Fibroblast of skin of left biceps (primary cell): ENCODE measurements at regions not wholly inside any gene's neighbourhood (a gene's known extent, or its start where the extent isn't known, plus 50 kb on each side); places are given as distances from the start of the nearest gene placed in this dataset.

Experiments
- DNase-seq, 2 experiments: peaks; one replicate each; pipeline ENCODE4 v3.0.0-alpha.2; 2013; ENCODE audit warnings: low read depth in 2 of 2

GRCh38 chr15:47991357-47991756, 129.4 kb upstream of the SLC24A5 start:
- DNase-seq: no peak

- DNase-seq: no peak
Observed at GRCh38 chr15:47993051-47993450, 127.7 kb upstream of the SLC24A5 start.

DNA sequence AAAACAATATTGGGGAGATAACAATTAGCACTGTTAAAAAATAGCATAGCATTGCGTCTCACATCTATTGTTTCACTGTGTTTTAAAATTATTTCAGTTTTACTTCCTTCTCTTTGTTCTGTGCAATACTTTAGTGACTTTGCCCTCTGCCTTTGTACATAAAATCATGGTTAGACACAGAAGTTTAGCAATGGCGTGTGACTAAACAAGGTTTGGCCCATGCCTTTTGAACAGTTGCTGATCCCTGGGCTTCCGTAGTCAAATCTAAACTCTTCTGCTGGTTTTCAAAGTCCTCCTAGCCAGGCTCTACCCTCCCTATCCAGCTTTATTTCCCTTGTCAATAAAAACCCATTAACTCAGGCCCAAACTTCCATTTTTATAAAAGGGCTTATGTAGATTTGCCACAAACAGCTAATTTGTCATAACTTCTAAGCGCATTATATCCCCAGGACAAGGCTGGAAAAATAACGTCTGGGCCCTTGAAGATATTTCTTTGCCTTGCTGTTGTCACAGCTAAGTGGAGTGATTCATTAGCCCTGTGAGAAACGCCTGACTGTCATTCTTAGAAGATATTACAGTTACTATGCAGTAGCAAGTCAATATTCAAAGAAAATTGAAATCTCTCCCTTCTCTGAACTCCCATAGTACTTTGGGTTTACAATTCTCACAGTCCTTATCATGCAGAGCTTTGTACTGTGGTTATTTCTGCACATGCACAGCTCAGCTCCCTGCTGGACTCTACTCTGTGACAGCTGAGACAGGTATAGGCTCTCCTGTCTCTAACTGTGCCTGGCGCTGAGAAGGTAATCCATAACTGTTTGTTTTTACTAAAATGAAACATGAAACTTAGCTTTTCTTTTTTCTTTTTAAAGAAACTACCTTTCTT, 123.4 kb upstream of the SLC24A5 start:
- DNase-seq: no peak

DNA sequence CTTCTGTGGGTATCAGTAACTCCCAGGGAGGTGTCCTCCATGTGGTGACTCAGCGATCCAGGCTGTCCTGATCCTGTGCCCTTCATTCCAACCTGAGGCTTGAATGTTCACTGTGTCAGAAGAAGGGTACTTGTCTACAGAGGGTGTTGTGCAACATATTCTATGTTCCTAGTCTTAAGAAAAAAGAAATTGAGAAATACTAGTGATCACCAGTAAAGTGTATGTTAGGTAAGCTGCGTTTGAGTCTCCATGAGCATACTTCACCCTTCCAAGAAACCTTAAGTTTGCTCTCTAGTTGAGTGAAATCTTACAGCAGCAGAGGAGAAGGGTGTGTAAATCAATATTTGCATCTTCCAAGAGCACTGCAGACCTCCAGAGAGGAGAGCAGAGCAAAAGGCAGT, 122.2 kb upstream of the SLC24A5 start:
- DNase-seq: no peak

DNA sequence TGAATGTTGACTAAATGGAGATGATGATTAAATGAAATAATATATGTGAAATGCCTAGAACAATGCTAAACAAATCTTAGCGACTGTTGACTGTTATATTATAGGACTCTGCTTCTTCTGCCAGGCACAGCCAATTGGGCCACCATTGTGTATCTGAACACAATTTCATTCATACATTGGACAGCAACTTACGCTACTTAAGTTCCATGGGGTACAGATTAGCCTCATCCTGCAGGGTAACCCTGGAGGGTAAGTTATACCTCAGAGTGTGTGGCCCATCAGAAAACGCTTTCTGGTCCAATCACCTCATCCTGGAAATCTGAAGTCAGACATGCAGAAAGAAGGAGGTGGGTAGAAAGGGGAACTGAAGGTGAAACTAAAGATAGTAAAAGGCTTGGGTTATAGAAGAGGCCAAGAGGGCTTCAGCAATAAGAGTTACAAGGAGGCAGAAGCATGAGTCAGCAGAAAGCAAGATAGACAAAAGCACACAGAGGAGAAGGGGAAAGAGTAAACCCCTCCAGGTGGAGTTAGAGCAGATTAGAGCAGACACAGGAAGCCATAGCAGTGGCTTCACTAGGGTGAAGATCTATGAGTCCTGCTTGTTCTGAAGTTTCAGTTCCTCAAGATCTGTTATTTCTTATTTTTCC, 119.3 kb upstream of the SLC24A5 start:
- no peak for DNase-seq

- no peak for DNase-seq
Observed at GRCh38 chr15:48002767-48003166, 118.0 kb upstream of the SLC24A5 start.

DNA sequence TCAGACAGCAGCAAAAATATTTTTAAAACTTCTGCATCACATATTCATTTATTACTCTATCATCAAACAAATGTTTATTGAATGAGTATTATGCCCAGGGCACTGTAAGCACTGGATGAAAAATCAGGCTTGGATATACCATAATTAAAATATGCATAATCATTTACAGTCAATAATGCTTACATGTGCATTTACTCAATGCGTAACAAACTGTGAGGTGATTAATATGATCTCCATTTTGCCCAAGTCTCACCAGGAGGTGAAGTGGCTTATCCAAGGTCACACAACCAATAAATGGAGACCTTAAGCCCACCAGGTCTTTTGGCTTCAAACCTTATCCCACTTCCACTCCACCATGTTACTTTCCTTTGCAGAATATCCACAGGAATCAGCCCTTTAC, 117.3 kb upstream of the SLC24A5 start:
- DNase-seq: no peak

DNA sequence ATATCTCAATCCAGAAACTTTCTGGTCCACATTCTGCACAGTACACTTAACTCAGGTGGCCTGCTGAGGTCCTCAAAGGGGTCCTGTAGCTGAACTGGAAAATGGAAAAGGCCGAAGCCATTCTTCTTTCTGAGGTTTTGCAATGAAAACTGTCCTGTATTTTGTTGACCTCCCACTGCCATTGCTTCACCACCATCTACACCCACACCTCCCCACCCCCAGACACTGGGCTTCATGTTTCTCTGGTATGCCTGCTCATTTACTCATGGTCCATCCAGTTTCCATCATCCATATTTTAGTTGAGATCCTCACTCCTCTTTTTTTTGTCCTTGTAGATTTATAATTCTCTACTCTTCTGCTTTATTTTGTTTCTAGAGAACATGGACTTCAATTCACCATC, 115.7 kb upstream of the SLC24A5 start:
- DNase-seq: no peak

DNA sequence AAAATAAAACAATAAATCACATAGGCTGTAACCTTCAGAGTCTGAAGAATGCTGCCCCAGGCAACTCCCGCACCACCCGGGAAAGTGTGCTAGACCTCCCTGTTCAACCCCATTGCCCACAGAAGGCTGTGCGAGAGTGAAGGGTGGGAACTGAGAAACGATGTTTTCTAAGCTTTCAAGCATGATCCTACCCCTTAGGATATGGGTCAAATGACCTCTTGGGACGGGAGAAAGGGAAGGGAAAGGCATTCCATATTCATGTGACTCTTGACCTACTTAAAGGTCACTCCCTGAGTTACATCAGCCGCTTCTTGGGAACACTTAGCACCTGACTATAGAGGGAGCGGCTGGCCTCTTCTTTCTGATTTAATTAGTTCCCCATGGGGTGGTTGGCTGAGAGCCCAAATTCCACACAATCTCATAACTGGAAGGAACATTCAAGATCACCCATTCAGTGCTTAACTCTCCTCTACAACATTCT, 114.7 kb upstream of the SLC24A5 start:
- DNase-seq: peak; percentile 12 to 17

GRCh38 chr15:48010316-48010715, 110.5 kb upstream of the SLC24A5 start:
- DNase-seq: no peak

DNA sequence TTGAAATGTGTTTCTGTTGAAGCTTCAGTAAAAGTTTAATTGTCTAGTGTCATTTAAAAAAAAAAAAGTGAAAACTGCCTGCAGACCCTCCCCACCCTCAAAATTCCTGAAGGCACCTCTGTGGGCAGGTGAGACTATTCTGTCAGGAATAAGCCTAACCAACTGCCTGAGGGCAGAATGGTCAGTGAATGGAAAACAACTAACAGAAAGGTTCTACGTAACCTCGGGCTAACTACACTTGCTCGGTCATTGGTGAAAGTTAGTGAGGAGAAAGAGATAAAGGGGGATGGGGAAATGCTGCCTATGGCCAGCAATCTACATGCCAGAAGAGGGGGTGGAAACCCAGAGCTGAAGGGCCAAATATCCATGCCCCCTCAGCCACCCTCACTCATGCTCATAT, 108.6 kb upstream of the SLC24A5 start:
- DNase-seq: no peak

- DNase-seq: no peak
Observed at GRCh38 chr15:48016865-48017264, 103.9 kb upstream of the SLC24A5 start.

DNA sequence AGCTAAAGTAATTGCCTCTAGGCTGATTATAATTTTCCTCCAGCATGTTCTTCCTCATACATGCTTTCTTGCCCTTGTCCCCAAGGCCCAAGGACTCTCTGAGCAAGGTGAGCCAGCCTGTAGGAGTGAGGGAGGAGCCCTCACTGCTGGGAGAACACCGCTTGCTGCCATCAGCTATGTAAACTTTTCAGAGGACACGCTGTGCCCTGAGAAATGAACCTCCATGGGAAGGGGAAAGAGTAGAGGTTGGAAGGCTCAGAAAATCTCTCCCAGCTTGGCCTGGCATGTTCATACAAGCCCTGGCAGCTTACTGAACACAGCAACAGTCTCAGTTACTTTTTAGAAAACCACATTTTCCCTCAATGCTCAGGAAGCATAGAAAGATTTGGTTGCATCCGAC, 103.0 kb upstream of the SLC24A5 start:
- no peak for DNase-seq

DNA sequence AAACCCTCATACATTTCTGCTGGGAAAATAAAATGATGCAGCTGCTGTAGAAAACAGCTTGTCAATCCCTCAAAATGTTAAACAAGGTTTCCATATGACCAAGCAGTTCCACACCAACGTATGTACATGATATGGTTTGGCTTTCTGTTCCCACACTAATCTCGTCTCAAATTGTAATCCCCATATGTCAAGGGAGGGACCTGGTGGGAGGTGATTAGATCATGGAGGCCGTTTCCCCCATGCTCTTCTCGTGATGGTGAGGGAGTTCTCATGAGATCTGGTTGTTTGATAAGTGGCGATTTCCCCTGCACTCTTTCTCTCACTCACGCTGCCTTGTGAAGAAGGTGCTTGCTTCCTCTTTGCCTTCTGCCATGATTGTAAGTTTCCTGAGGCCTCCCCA, 100.6 kb upstream of the SLC24A5 start:
- DNase-seq: no peak

DNA sequence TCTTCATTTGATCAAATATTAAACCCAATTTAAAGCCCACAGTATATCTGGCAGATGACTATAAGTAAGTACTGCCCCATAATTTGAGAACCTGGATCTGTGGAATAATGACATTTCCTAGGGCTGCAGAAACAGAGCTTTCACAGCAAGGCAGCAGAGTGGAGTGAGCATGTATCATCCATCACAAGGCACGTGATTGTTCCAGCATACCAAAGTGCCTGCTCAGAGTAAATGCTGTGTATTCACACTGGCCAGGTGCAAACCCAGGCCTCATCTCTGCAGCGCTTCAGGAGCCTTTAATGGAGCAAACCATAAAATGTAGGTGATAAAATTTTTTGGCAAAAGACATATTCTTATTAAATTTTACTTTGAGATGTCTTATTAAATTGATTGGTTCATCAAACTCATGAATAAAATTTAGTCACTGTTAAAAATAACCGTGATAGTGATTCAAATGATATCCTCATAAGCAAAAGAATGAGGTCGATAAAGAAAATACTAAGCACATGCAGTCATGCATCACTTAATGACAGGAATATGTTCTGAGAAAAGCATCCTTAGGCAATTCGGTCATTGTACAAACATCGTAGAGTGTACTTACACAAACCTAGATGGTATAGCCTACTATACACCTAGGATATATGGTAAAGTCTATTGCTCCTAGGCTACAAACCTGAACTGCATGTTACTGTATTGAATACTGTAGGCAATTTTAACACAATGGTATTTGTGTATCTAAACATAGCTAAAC, 99.3 kb upstream of the SLC24A5 start:
- DNase-seq: no peak

- DNase-seq: no peak
Observed at GRCh38 chr15:48025118-48025517, 95.7 kb upstream of the SLC24A5 start.

DNA sequence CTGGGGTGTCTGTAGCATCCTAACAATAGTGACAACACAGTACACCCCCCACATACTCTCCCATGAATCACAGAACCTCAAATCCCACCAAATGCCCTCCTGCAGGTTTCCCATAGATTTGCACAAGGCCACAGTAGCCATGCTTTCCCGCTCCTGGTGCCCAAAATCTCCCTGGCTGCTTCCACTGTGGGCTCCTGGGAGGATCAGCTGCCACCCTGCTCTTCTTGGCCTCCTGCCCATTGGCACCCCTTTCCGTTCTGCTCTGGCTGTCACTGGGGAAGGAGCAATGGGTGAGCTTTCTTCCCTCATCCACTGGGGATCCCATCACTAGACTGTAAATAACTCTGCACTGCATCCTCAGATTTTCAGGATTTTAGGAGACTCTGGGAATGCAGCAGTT, 92.1 kb upstream of the SLC24A5 start:
- no peak for DNase-seq

GRCh38 chr15:48029642-48030041, 91.1 kb upstream of the SLC24A5 start:
- no peak for DNase-seq

DNA sequence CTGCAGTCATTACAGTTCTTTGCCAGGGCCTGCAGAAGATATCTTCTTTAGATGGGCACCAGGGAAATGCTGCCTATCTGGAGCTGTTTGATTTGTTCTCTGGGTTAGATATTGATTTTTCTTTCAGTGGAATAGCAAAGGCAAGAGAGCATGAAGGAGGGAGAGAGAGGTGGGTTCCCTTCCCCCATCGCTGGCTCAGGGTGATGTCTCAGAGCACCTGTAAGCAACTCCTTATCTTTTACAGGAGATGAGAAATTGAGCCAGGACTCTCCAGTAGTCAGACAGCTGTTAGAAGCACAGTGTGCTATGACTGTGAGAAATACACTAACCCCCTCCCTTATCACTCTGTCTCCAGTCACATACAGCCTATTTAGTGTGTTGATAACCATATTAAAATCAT, 89.3 kb upstream of the SLC24A5 start:
- no peak for DNase-seq

GRCh38 chr15:48031973-48032372, 88.8 kb upstream of the SLC24A5 start:
- no peak for DNase-seq

DNA sequence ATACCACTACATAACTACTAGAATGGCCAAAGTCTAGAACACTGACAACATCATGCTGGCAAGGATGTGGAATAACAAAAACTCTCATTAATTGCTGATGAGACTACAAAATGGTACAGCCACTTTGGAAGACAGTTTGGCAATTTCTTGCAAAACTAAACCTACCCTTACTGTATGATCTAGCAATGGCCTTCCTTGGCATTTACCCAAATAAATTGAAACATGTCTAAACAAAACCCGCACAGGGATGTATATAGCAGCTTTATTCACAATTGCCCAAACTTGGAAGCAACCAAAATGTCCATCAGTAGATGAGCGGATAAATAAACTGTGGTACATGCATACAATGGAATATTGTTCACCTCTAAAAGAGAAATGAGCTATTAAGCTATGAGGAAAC, 87.9 kb upstream of the SLC24A5 start:
- no peak for DNase-seq

DNA sequence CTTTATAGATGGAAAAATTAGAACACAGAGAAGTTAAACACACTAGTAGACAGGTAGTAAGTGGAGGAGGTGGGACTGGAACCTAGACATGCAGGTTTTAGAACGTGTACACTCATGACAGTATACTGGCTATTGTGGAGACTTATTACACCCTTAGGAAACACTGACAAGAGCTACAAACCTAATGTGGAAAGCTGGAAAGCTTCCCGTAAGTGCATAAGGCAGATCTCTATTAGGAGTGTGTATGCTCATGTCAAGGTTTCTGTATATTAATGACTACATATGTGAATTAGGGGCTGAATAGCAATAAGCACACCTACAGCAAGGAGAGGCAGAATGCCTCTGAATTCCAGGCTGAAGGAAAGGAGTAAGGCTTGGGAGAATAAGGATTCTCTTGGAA, 82.6 kb upstream of the SLC24A5 start:
- DNase-seq: no peak
